CD4-positive, alpha-beta T cell treated with Interleukin-17A for 1 hour (primary cell): ENCODE measurements at regions not wholly inside any gene's neighbourhood (a gene's known extent, or its start where the extent isn't known, plus 50 kb on each side); places are given as distances from the start of the nearest gene placed in this dataset.

ENCODE experiments used
- DNase-seq: peaks from one replicate; pipeline ENCODE4 v3.0.0-alpha.2; 2020

DNA sequence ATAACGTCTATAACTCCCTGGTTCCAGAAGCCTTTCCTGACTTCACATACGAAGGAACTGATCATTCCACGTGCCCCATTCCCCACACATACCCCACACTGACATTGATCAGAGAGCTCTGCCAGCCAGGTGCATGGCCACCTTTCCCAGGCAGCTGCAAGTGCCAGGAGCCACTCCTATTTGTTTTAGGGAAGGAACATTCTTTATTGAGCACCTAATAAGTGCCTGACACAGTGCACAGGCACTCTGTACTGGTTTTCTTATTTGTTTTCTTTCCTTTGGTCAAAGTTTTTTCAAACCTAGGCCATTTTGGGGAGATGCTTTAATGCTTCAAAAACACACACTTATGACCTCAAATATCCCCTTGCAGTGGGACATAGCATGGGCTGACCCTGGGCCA, 50.0 kb downstream of the PITPNM2 start:
- no peak for DNase-seq

DNA sequence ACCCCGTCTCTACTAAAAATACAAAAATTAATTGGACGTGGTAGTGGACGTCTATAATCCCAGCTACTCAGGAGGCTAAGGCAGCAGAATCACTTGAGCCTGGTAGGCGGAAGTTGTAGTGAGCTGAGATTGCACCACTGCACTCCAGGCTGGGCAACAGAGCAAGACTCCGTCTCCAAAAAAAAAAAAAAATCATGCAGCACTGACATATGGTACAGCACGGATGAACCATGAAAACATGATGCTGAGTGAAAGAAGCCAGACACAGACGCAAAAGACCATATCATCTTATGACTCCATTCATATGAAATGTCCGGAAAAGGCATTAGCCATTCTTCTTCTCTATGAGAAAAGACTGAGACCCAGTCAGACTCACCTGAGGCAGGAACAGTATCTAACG, 50.4 kb downstream of the PITPNM2 start:
- no peak for DNase-seq

DNA sequence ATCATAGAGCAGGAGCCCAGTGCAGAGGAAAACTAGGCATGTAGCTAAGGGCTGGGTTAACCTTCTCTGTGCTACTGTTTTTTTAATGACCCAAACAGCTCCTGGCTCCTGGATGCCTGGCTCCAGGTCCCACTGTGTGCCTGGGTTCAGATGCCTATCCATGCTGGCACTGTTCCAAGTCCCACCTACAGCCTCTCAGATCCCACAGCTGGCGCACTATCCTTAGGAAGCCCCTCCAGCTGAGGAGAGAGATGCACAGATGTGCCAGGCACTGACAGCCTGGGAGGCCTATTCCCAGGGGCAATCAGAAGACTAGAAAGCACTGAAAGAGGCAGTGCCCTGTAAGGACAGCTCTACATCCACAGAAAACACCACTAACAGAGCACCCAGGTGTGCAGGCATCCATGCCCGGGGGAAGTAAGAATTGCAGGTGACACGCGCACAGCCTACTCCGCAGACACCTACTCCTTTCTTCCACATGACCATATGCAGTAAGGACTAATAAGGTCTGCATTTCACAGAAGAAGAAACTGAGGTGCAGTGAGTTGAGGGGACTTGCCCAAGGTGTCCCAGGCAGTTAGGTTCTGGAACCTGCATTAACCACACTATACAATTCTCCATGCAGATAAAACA, 51.2 kb downstream of the PITPNM2 start:
- DNase-seq, result no peak

DNA sequence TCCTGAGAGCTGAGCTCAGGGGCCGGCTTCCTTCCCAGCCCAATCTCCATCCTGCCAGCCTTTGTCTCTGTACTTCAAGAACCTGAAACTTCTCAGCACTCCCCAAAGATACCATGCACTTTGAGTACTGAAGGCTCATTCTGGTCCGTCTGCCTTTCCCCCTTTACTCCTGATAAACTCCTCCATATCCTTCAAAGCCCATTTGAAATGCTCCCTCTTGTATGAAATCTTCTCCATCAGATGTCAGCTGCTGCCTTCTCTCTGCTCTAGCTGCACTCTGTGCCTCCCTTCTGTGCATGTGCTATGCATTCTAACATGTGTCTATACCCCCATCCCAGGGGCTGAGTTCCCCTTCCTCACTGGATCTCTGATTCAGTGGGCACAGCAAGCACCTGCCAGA, 52.1 kb downstream of the PITPNM2 start:
- no peak for DNase-seq

DNA sequence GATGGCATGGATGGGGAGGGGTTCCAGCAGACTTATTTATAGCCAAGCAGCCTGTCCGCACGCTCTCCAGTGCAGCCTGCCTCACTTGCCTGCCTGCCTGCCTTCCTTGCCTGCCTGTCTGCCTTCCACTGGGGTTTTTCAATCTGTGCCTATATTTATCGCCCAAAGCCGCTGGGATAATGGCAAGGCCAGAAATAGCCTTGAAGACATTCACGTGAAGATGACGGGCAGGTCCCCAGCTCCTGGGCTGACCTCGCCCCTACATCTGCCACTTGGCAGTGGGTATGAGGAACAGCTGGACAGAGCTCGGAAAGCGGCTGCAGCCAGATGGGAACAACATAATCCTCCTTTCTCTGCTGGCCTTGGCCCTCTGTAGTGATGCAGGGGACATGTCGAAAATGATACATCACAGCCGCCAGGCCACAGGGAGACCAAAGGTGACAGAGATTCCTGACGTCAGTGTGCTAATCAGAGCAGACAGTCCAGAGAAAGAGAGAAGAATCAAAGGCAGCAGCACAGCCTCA, 53.3 kb downstream of the PITPNM2 start:
- no peak for DNase-seq

DNA sequence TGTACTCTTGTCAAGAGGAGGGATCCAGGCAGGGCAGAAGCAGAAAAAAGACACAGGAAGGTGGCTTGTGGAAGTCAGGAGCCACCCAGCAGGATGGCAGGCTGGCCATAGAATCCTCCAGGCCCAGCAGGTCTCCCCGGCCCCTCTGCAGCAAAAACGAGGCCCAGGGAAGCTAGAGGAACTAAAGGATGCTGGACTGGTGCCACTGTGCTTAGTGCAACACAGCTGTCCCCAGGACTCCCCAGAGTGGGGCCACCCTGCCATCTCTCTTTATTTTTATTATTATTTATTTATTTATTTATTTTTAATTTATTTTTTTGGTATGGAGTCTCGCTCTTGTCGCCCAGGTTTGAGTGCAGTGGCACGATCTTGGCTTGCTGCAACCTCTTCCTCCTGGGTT, 54.1 kb downstream of the PITPNM2 start:
- no peak for DNase-seq

DNA sequence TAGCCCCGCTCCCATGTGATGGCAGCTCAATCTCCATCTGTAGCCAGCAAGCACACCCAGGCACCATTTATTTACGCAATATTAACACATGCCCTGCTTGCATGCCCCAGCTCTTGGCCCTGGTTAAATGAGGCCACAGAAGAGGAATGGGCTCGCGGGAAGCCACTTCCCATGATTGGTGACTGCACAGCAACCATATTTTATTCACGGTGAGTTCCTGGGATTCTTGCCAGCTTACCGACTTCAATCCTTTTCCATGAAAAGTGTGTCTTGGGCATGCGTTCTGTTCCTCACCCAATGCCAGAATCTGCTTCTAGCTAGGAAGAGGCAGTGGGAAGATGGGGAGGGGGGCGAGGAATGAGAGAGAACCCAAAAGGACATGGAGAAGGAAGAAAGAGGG, 54.7 kb downstream of the PITPNM2 start:
- DNase-seq, result no peak

DNA sequence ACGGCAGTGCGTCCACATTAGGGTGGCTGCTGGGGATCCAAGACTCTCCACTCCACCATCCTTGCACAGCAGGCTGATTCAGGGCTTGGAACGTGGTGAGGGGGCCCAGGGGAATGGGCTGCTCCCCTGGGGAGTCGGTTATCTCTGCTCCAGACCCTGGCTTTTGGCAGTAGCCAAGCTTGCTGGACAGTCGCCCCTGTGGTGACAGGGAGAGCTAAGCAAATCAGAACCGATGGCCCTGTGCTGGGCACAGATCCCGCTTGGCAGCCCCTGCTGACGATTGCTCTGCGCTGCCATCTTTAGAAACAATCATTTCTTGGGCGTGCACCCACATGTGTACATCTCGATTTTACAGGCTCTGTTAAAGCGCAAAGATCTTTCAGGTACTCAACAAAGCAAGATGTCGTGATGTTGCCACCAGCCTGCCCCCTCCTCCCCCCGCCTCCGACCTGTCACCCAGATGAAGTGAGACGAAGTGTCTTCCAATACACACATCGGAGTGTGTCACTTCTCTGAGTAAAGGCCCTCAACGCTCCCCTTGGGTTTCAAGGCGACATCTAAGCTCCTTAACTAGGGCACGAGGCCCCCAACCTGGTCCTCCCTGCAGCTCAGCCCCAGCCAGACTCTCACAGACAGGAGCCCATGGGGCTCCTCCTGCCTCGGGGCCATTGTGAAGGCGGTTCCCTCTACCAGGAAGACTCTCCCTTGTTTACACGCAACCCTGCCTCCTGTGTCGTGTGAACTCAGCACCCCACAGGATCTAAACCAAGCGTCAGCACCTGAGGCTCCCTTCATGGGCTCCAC, 55.6 kb downstream of the PITPNM2 start:
- no peak for DNase-seq

DNA sequence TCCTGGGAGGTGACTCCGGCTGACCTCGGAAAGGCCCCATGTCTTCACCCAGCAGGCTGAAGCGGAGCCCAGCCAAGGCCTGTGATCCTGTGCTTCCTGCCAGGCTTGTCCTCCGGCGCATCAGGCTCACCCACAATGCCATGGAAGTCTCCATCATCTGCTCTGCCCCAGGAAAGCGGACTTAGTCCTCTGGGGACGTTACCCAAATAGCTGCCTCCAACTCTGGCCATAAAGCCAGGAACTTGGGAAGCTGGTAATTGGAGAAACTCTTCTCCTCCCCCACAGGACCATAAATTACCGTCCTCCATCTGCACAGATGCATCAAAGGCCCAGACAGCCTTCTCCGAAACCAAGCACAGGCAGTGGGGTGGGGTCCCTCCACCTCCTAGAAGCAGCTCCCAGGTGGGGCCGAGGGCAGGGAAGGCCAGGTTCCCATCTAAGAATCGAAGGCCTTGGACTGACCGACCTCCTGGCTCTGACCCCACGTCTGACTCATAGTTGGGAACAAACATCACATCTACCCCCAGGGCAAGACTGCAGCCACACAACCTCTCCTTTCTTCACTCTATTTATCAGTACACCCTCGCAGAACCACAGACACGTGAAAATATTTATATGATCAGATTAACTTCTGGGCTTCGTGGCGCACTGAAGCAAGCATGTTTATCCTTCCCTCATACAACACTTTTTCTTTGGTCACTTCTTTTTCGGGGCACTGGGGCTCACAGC, 56.4 kb downstream of the PITPNM2 start:
- no peak for DNase-seq

DNA sequence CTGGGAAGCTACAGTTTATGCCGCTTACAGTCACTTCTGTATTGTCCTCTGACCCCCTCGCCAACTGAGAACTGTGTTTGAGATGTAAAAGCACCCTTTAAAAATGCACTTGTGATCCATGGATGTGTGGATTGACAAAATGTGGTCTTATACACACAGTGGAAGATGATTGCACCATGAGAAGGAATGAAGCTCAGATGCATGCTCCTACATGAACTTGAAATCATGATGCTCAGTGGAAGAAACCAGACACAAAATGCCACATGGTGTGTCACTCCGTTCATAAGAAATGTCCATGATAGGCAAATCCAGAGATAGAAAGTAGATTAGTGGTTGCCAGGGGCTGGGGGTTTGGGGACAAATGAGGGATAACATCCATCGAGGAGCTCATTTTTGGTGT, 58.0 kb downstream of the PITPNM2 start:
- no peak for DNase-seq

DNA sequence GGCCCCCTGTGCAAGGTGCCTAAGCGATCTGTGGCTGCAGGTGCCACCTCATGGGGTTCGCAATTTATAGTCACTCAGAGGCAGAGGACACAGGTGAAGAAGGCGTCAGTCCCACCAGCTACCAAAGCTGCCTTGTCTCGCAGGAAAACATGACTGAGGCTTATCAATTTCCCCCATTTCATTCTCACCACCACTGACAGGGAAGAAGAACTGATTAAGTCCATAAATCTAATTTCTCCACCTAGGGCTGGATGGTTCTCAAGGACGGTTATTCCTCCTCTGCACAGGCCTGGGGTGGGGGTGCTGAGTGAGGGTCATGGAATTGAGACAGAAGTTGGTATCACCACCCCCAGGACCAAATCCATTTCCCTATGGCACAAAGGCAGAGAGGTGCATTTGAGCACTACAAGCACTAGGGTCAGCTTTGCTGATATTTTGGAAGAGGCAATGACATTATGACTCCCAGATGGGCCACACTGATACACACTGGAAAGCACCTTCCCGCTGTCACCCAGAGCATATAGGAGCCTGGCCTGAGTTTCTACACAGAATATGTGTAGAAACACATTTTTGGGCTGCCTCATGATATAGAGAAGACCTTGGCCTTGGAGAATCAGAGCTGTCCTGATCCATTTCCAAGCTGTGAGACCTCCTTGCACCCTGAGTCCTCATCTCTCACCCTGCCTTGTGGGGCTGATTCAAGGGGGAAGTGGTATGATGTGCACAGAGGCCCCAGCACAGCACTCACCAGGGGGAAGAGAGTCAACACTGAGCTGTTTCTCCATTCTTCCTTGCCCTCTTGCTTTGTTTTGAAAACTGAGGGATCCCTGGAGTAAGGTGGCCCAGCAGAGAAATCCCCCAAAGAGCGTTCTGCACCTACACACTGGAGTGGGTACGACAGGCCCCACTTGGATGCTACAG, 59.4 kb downstream of the PITPNM2 start:
- DNase-seq, result no peak

DNA sequence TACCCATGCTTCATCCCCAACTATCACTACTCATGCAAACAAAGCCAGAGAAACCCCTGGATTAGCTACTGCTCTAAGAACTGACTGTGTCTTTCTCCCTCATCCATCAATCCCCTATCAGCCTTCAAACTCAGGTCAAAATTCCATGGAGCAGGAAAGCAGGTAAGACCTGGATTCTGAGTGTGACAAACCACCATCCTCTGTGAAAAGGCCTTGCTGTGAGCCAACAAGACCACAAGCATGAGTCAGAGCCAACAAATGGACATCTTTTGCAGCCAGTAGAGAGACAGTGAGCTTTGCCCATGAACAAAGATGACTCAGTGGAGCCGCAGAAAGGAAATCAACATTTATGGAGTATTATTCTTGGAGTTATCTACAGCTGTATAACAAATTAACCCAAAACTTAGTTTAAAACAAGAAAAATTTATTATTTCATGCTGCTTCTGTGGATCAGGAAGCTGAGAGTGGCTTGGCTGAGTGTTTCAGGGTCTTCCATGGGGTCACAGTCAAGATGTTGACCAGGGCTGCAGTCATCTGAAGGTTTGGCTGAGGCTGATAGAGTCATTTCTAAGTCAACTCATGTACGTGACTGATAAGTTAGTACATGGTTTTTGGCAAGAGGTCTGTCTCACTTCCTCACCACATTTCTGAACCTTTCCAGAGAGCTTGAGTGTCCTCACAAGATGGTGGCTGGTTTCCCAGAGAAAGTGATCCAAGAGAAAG, 61.1 kb downstream of the PITPNM2 start:
- no peak for DNase-seq

DNA sequence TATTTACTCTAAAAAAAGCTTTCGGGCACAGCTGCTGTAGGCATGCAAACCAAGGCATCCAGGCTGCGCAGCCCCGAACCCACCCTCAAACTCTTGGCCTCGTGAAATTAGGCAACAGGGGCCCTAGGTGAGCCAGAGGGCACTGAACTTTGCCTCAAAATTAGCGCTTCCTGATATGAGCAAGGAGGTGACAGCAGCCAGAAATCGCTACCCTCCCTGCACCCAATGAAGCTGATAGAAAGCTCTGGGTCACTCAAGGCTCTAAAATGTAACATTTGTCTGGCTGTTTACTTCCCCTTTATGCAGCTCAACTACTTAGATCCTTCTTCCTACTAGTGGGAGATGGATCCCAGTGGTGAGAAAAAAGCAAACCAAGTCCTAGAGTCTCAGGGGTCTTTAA, 61.8 kb downstream of the PITPNM2 start:
- DNase-seq, result no peak

DNA sequence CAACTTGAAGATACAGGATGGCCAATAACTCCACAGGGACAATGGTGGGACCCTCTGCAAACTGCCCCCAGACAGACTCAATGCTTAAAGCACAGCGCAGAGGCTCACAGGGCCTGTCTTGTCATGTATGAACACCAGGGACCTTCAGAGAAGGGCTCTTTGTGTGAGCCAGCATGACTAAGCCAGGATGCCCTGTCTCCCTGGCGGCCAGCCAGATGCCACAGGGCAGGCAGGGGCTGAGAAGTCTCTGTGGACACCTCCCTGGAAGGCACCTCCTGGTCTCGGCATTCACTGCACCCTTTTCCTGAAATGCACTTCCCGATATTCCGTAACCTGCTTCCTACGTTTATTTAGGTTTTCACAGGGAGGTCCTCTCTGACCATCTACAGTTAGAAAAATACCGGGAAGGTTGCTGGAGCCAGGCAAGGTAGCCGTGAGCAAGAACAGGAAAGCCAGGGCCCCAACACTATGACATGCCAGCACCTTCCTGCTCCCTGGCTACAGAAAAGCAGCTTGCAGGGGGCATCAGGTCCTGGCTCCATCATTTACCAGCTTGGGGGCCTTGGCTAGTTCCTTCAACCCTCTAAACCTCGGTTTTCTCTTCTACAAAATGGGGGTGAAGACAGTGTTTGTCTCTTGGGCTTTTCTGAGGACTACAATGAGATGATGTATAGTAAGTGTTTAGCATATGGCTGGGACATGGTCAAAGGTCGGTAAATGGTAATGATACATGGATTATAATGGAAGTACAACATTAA, 65.0 kb downstream of the PITPNM2 start:
- no peak for DNase-seq

DNA sequence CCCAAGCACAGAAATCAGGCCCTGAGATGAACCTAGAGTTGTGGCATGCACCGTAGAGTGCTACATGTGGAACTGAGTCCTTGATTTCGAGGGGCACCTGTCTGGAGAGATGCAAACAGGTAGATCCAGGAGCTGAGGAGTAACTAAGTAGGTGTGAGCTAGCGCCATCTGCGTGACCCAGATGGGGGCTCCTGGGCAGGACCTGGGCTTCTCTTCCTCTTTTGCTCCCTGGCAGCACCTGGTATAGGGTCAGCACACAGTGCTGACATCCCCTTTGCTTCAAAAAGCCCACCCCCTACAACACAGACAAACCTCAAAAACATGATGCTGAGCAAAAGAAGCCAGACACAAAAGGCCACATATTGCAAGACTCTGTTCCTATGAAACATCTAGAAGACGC, 65.8 kb downstream of the PITPNM2 start:
- no peak for DNase-seq

DNA sequence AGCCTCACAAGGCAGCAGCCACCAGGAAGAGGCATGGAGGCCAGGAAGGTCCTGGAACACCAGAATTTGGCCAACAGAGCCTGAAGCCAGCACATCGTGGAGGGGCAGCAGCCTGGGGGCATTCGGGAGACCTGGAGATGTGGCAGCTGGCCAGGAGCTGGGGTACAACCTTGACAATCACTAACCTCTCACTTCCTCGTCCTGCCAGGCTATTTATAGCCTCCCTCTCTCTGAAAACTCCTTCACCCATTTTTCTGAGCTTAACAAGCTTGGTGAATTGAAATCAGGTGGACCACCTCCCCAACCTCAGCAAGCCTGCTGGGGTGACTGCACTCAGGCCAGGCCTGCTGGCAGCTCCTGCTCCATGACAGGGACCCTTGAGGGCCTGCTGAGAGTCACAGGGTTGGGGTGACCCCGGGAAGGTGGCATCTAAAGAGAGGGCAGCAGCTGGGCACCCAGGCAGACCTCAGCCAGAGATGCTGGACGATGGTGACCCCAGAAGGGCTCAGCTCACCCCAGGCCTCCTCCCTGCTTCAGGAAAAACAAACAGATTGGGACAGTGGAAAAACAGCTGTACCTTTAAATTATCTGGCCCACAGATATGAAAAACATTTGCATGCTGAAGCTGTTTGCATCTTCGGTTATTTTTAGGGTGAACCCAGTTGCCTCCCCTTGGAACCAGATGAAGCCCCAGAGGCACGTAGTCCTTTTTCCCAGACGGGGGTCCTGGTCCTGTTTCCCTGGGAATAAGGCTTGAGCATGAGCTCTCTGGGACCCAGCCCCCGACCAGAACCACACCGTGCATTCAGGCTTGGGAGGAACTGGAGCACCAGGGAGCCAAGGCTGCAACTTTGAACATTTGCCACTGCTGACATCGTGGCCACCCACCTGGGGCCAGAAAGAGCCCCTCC, 67.0 kb downstream of the PITPNM2 start:
- DNase-seq, result no peak

DNA sequence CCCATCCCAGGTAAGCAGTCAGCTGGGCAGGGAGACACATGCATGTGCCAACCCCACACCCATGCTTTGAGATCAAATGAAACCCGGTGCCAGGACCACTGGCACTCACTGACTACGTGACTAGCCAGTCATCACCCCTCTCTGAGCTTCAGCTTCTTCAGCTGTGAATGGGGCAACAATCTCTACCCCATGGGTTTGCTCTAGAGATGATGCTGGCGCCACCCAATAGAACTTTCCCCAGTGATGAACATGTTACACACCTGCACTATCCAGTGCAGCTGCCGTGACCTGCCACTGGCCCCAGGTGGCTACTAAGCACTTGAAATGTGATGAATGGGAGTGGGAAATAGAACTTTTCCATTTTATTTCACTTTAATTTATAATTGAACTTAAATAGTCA, 70.3 kb downstream of the PITPNM2 start:
- no peak for DNase-seq

DNA sequence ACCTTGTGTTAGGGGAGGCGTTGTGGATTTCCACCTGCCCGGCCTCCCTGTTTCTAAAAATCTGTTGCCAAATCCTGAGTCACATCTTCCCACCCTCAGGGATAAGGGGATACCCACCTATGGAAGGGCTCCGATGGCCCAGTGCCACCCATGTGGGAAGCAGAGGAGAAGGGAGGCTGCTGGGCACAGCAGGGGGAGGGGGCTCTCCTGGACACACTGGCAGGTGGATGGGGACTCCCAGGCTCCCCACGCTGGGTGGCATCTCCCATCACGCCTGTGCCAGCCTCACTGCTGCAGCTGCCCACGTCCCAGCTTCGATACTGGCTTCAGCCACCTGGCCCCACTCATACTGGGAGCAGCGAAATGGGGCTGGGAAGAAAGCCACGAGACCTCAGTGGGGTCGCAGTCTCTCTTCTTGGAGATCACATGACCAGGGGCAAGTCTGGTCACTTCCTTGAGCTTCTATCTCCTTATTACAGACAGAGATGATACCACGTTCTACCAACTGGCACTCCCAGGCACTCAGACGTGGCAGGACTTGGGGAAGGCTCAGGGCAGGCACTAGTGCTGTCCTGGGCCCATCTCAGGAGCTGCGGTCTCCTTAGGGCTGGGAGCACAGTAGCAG, 72.2 kb downstream of the PITPNM2 start:
- no peak for DNase-seq

DNA sequence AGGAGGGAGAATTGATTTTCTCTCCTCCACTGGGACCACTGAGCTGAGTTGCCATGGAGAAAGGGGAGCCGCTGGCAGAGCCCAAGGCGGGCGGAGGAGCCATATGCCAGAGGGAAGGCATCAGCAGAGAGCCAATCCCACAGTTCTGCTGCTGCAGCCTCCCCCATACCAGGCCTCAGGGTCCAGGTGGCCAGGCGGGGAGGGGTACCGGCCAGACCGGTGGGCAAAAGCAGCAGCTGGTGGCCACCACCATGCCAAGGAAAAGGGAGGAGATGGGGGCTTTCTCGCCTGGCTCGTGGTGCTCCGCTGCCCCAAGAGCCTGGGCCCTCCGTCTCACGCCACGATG, 72.8 kb downstream of the PITPNM2 start:
- DNase-seq, result no peak
